Suprapubic skin (tissue), 4 donors: ENCODE measurements at regions not wholly inside any gene's neighbourhood (a gene's known extent, or its start where the extent isn't known, plus 50 kb on each side); places are given as distances from the start of the nearest gene placed in this dataset.

Experiments
- DNase-seq, 2 donors: peaks; one replicate each; pipeline ENCODE4 v3.0.0-alpha.2; 2019; ENCODE audit warnings: low spot score in 2 of 2
- H3K27ac ChIP-seq: fragments of 200-600 bp; sonication (generic); one replicate; pipeline ENCODE4 v1.5.1; 2019
- H3K27me3 ChIP-seq: fragments of 200-600 bp; sonication (generic); one replicate; pipeline ENCODE4 v1.5.1; 2019
- H3K36me3 ChIP-seq: fragments of 200-600 bp; sonication (generic); one replicate; pipeline ENCODE4 v1.5.1; 2019
- H3K4me1 ChIP-seq: fragments of 200-600 bp; sonication (generic); one replicate; pipeline ENCODE4 v1.5.1; 2019
- H3K4me3 ChIP-seq: fragments of 200-600 bp; sonication (generic); one replicate; pipeline ENCODE4 v1.5.1; 2019; ENCODE audit warnings: mild to moderate bottlenecking
- H3K9me3 ChIP-seq: fragments of 200-600 bp; sonication (generic); one replicate; pipeline ENCODE4 v1.5.1; 2019
- EP300 ChIP-seq: sonication (generic); formaldehyde crosslinking; IDR thresholded peaks from one replicate; pipeline ENCODE4 v1.6.1; 2017; ENCODE audit warnings: antibody characterized with exemption
- POLR2A ChIP-seq, 2 donors: fragments of 450-650 bp; IDR thresholded peaks; one replicate each; pipeline ENCODE4 v1.6.1; 2017; ENCODE audit warnings: antibody characterized with exemption in 2 of 2, mild to moderate bottlenecking in 2 of 2, moderate library complexity in 2 of 2
- POLR2AphosphoS5 ChIP-seq, 3 donors: sonication (generic); formaldehyde crosslinking; IDR thresholded peaks; one replicate each; pipeline ENCODE4 v1.6.1; 2017; ENCODE audit warnings: antibody characterized with exemption in 3 of 3
- WGBS: methylation state at CpG from one replicate; pipeline ENCODE4 v1.1.5; 2018; 5-methylcytosine and 5-hydroxymethylcytosine counted together
- TF ChIP-seq, protein P1 (sequence below), 2 donors: fragments of 200-600 bp in 1 of 2; fragments of 450-650 bp in 1 of 2; sonication (generic) in 1 of 2; IDR thresholded peaks; one replicate each; pipeline ENCODE4 v1.5.1; 2016 to 2019; ENCODE audit warnings: antibody characterized with exemption in 2 of 2, mild to moderate bottlenecking in 1 of 2, moderate library complexity in 1 of 2

DNA sequence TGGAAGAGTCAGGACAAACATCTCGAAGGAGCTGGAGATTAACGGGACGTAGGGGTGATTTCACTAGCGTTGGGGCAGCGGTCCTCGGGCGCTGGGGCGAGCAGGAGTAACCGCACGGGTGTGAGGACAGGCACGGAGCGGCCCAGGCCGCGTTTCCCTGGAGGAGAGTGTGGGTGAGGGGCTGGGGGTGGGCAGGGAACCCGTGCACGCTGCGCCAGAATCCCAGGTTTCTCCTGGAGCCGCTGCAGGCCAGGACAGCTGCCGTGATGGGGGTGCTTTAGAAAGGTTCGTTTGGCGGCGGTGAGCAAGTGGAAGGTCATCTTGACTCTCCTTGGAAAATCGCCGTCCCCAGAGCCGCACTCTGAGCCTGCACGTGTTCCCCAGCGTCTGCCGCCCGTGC lies 290.2 kb upstream of the IRX1 start:
- WGBS = 90% methylated on average over 22 of the region's 29 CpGs

DNA sequence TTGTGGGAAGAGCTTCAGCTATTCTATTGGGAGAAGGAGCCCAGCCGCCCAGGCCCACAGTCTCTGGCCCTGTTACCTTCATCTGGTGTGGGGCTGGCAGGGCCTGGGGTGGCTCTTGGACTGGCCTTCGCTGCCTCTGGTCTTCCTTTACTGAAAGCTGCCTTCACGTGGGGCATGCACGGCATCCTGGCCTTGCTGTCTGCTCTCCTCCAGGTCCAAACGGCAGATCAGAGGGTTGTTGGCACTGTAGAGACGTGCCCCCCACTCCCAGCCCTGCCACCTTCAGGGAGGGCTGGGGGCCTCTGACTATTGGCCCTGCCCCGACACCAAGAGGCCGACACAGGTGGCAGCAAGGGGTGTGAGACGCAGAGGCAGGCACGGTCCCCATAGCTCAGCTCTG lies 291.3 kb upstream of the IRX1 start:
- Histone ChIP-seq H3K4me3 (no peak overlapping the region), H3K9me3 (no peaks in the 10 kb centered on the region), H3K27ac (no peak overlapping the region), H3K27me3 (no peaks in the 10 kb centered on the region), H3K4me1 (peaks cover 4% of the 10 kb centered on the region), H3K36me3 (no peaks in the 10 kb centered on the region)
- WGBS = 93% methylated on average over 3 of the region's 10 CpGs
- DNase-seq = no peak
- TF ChIP-seq, protein P1, sequence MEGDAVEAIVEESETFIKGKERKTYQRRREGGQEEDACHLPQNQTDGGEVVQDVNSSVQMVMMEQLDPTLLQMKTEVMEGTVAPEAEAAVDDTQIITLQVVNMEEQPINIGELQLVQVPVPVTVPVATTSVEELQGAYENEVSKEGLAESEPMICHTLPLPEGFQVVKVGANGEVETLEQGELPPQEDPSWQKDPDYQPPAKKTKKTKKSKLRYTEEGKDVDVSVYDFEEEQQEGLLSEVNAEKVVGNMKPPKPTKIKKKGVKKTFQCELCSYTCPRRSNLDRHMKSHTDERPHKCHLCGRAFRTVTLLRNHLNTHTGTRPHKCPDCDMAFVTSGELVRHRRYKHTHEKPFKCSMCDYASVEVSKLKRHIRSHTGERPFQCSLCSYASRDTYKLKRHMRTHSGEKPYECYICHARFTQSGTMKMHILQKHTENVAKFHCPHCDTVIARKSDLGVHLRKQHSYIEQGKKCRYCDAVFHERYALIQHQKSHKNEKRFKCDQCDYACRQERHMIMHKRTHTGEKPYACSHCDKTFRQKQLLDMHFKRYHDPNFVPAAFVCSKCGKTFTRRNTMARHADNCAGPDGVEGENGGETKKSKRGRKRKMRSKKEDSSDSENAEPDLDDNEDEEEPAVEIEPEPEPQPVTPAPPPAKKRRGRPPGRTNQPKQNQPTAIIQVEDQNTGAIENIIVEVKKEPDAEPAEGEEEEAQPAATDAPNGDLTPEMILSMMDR (IDR thresholded peaks at IDR 0.05) = no peak
- no peak for TF ChIP-seq EP300
- TF ChIP-seq POLR2A (IDR thresholded peaks at IDR 0.05) = no peak
- TF ChIP-seq POLR2AphosphoS5 (IDR thresholded peaks at IDR 0.05) = no peak

More for the DNA sequence above, 290.2 kb upstream of the IRX1 start:
- Histone ChIP-seq H3K27me3 (no peaks in the 10 kb centered on the region), H3K27ac (no peak overlapping the region), H3K36me3 (no peaks in the 10 kb centered on the region), H3K4me1 (peaks cover 12% of the 10 kb centered on the region), H3K4me3 (no peak overlapping the region), H3K9me3 (no peaks in the 10 kb centered on the region)
- DNase-seq = no peak
- no peak for TF ChIP-seq POLR2A (IDR thresholded peaks at IDR 0.05)
- TF ChIP-seq, protein P1 (IDR thresholded peaks at IDR 0.05) = no peak
- TF ChIP-seq EP300 = no peak
- no peak for TF ChIP-seq POLR2AphosphoS5 (IDR thresholded peaks at IDR 0.05)

DNA sequence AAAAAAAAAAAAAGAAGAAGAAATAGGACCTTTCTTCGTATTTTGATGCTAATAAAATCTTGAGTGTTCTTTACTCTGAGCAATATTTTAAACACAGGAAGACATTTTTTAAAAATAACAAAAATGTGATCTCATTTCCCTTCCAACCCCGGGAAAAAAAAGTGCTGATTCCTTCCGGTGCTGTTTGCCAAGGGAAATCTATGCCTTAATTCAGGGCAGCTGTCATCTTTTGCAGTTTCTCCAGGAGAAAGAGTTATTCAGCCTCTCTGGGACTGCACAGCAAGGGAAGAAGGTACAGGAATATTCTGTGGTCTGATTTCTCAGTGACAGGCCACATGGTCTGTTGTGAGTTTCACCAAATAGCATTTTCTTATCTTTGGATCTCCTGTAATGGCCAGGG lies 291.9 kb upstream of the IRX1 start:
- TF ChIP-seq POLR2A (IDR thresholded peaks at IDR 0.05) (no peak), POLR2AphosphoS5 (IDR thresholded peaks at IDR 0.05) (no peak), EP300 (no peak)
- TF ChIP-seq, protein P1 (IDR thresholded peaks at IDR 0.05) = no peak
- DNase-seq = no peak
- no peaks in the 10 kb centered on the region for H3K27me3 ChIP-seq
- WGBS = 32% methylated on average over 3 of the region's 3 CpGs
- no peak overlapping the region for H3K27ac ChIP-seq
- H3K36me3 ChIP-seq = no peaks in the 10 kb centered on the region
- no peak overlapping the region for H3K4me3 ChIP-seq
- H3K4me1 ChIP-seq = peaks cover 4% of the 10 kb centered on the region
- H3K9me3 ChIP-seq = no peaks in the 10 kb centered on the region

DNA sequence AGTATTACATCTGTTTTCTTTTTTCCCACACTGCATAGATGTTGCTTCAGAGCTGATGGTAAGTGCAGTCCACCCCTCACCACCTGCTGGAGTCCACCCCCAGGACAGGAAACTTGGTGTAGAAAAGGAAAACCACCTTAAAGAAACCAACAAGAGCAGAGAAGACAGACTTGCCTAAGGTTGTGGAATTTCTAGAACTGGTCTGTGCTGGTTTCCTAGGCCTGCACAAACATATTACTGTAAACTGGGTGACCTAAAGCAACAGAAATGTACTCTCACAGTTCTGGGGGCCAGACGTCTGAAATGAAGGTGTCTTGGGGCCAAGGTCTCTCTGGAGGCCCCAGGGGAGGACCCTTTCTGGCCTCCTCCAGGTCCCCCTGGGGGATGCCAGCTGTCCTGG lies 293.4 kb upstream of the IRX1 start:
- H3K4me3 ChIP-seq = no peak overlapping the region
- 60% methylated on average over 1 of the region's 1 CpG for WGBS
- no peaks in the 10 kb centered on the region for H3K9me3 ChIP-seq
- no peaks in the 10 kb centered on the region for H3K36me3 ChIP-seq
- TF ChIP-seq POLR2AphosphoS5 (IDR thresholded peaks at IDR 0.05) (no peak), POLR2A (IDR thresholded peaks at IDR 0.05) (no peak), EP300 (no peak)
- TF ChIP-seq, protein P1 (IDR thresholded peaks at IDR 0.05) = no peak
- no peaks in the 10 kb centered on the region for H3K27me3 ChIP-seq
- no peak for DNase-seq
- peaks cover 4% of the 10 kb centered on the region for H3K4me1 ChIP-seq
- no peak overlapping the region for H3K27ac ChIP-seq

DNA sequence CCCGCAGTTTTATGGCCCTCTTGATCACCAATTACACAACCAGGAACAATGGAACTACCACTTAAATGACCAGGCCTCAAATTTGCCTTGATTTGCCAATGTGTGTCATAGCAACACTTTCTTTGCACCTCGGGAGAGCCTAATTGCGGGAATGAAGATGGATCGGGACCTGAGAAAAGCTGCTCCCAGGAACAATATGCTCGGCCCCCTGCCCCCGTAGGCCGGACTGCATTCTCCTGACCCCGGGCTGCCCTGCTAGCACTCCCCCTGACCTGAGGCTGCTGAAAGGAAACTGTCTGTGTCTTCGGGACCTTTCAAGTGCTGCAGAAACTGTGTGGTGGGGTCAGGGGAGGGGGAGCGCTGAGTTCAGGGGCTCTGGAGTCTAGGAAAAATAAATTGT lies 294.3 kb upstream of the IRX1 start:
- TF ChIP-seq EP300 (no peak), POLR2A (IDR thresholded peaks at IDR 0.05) (no peak), POLR2AphosphoS5 (IDR thresholded peaks at IDR 0.05) (no peak)
- TF ChIP-seq, protein P1 (IDR thresholded peaks at IDR 0.05) = no peak
- Histone ChIP-seq H3K27me3 (no peaks in the 10 kb centered on the region), H3K4me1 (peaks cover 4% of the 10 kb centered on the region), H3K27ac (no peak overlapping the region), H3K36me3 (no peaks in the 10 kb centered on the region), H3K9me3 (no peaks in the 10 kb centered on the region), H3K4me3 (no peak overlapping the region)
- 81% methylated on average over 10 of the region's 10 CpGs for WGBS
- no peak for DNase-seq
